Middle frontal gyrus (tissue), 1 donor: ENCODE measurements at regions not wholly inside any gene's neighbourhood (a gene's known extent, or its start where the extent isn't known, plus 50 kb on each side); places are given as distances from the start of the nearest gene placed in this dataset.
"Not testable (repeated sequence)": the region's sequence is repeated elsewhere in the genome, so short reads cannot be mapped to it uniquely, and the experiment has no call there.

Source experiments
- DNase-seq: peaks from one replicate; pipeline ENCODE4 v3.0.0-alpha.2; 2015; ENCODE audit warnings: low spot score; ENCODE audit errors: extremely low spot score

DNA sequence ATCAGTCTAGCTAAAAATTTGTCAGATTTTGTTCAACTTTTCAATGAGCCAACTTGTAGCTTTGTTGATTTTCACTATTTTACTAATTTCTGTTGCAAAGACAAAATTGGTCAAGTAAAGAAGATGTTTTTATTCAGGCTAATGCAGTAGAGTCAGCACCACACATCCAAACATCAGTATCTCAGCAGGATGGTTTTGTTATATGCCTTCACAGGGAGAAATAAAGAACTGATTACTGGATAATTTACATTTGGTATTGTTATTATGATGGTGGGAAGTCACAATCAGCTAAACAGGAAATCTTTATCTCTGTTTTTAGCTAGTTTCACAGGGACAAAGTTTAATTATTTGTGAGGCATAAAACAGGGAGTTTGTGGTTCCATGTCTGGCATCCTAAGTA lies 713.4 kb downstream of the SLITRK5 start:
- no peak for DNase-seq

GRCh38 chr13:88395804-88396203 lies 724.6 kb downstream of the SLITRK5 start:
- DNase-seq, result no peak

GRCh38 chr13:88411696-88412095 lies 740.5 kb downstream of the SLITRK5 start:
- DNase-seq, result no peak

DNA sequence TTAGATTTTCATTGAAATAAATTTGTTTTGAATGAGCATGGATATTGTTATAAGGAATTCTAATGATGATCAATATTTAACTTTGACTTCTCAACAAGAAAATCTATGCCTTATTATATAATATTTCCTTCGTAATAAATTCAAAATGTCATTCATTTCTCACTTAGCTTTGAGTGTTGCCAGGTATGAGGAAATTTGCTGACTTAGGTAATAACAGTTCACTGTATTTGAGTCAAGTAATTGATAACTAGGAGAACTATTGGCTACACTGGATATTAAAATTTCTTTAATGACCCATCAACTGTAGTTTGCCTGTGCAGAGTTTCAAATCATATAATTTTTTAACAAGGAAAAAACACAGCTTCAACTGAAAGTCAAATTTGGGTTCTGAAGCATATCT lies 746.6 kb downstream of the SLITRK5 start:
- DNase-seq, result no peak

- DNase-seq, result no peak
These were observed 753.3 kb downstream of the SLITRK5 start for GRCh38 chr13:88424463-88424862.

GRCh38 chr13:88426661-88427060 lies 755.5 kb downstream of the SLITRK5 start:
- no peak for DNase-seq

DNA sequence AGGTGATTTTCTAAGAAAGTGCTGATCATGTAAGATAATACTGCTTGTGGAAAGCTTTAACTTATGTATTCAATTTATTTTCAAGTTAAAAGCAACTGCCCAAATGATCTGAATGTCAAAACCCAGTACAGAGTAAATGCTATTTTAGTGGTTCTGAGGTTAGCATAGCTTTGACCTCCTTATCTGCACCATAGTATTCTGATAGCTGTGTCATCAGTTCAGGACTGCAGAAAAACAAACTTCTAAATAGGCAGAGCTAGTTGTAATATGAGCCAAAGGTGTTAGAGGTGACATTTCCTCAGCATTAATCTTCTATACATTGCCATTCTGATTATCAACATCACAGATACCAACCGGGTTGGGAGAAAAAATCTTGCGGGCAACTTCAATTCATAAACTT lies 758.7 kb downstream of the SLITRK5 start:
- no peak for DNase-seq

GRCh38 chr13:88434953-88435352 lies 763.8 kb downstream of the SLITRK5 start:
- no peak for DNase-seq

DNA sequence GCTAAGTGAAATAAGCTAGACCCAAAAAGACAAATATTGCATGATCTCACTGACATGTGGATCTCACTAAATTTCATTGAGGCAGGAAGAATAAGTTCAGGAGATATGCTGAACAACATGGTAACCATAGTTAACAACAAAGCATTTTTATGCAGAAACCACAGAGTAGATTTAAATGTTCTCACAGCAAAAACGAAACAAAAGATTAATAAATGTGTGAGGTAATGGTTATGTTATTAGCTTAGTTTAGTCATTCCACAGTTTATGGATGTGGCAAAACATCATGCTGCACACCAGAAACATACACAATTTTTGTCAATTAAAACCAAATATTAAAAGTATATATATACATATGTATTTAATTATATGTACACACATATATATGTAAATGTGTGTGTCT lies 765.8 kb downstream of the SLITRK5 start:
- no peak for DNase-seq

GRCh38 chr13:88450515-88450914 lies 779.3 kb downstream of the SLITRK5 start:
- DNase-seq, result no peak

- no peak for DNase-seq
These were observed 785.0 kb downstream of the SLITRK5 start for GRCh38 chr13:88456151-88456550.

- no peak for DNase-seq
These were observed 788.2 kb downstream of the SLITRK5 start for GRCh38 chr13:88459331-88459730.

- DNase-seq, result no peak
These were observed 790.3 kb downstream of the SLITRK5 start for GRCh38 chr13:88461272-88462009.

DNA sequence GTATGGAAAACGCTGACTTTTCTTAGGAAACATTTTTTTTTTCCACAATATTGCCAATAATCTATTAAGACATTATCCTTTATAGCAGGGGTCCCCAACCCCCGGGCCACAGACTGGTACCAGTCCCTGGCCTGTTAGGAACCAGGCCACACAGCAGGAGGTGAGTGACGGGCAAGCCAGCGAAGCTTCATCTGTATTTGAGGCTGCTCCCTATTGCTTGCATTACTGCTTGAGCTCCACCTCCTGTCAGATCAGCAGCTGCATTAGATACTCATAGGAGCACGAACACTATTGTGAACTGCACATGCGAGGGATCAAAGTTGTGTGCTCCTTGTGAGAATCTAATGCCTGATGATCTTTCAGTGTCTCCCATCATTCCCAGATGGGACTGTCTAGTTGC lies 793.7 kb downstream of the SLITRK5 start:
- no peak for DNase-seq

DNA sequence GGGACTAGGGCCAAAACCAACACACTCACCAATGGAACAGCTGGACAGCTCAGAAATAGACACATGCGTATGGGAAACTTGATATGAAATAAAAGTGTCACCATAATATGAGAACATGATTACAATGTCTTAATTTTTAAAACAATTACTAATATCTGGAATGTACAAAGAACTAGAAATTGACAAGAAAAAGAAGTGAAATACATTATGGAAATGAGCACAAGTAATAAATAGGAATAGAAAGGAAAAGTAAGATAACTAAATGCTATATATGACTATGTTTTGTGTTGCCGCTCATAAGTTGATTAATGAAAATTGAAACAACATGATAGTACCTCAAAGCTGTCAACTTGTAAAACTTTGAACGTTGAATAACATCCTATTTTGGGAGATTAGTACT lies 801.1 kb downstream of the SLITRK5 start:
- no peak for DNase-seq

GRCh38 chr13:88483202-88483601 lies 812.0 kb downstream of the SLITRK5 start:
- no peak for DNase-seq

GRCh38 chr13:88507909-88508308 lies 836.7 kb downstream of the SLITRK5 start:
- DNase-seq, result no peak

DNA sequence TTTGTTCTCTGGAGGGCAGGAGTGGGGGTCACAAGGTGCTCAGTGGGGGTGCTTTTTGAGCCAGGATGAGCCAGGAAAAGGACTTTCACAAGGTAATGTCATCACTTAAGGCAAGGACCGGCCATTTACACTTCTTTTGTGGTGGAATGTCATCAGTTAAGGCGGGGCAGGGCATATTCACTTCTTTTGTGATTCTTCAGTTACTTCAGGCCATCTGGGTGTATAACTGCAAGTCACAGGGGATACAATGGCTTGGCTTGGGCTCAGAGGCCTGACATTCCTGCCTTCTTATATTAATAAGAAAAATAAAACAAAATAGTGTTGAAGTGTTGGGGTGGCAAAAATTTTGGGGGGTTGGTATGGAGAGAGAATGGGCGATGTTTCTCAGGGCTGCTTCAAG lies 841.8 kb downstream of the SLITRK5 start:
- not testable (repeated sequence) for DNase-seq

DNA sequence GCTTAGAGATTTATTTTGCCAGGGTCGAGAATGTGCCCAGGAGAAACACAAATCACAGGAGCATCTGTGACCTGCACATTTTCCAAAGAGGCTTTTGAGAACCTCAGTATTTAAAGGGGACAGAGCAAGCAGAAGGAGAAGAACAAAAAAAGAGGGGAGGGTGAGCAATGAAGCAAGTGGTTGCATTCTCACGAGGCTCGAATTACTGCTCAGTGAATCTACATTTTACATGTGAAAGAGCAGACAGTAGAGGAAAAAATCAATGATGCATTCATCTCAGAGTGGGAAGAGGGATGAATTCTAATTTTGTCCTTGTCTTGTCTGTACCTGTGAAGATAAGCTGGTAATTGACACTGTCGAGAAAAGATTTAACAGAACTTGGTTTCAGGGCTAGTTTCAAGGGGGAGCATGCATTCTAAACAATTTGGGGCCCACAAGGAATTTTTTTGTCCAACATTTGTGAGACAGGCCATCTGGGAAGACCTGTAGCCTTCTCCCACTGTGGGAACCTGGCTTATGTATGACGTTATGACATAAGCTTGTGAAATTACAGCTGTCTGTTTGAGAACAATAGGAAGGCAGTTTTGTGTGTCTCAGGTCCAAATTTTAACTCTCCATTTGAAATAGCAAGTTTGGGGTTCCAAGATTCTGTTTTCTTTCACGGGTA lies 855.1 kb downstream of the SLITRK5 start:
- no peak for DNase-seq

- no peak for DNase-seq
These were observed 855.7 kb downstream of the SLITRK5 start for GRCh38 chr13:88526853-88527215.

- DNase-seq, result no peak
These were observed 870.8 kb downstream of the SLITRK5 start for GRCh38 chr13:88541994-88542393.

- DNase-seq, result no peak
These were observed 873.7 kb downstream of the SLITRK5 start for GRCh38 chr13:88544836-88545235.

DNA sequence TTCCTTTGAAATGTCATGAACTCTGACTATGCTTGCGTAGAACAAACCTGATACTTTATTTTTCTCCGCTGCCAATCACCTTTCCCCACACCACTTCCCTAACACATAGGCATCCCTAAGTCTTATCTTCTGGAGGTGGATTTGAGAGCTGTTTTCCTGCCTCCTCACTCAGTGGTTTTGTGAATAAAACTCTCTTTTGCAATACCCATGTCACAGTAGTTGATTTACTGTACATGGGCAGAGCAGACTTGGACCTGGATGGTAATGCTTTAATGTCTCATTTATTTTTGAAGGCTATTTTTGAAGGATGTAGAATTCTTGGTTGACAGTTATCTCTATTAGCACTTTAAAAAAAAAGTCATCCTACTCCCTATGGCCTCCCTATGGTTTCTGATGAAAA lies 881.8 kb downstream of the SLITRK5 start:
- DNase-seq, result no peak
